ENCODE measurements at regions not wholly inside any gene's neighbourhood (a gene's known extent, or its start where the extent isn't known, plus 50 kb on each side); places are given as distances from the start of the nearest gene placed in this dataset.

DNA sequence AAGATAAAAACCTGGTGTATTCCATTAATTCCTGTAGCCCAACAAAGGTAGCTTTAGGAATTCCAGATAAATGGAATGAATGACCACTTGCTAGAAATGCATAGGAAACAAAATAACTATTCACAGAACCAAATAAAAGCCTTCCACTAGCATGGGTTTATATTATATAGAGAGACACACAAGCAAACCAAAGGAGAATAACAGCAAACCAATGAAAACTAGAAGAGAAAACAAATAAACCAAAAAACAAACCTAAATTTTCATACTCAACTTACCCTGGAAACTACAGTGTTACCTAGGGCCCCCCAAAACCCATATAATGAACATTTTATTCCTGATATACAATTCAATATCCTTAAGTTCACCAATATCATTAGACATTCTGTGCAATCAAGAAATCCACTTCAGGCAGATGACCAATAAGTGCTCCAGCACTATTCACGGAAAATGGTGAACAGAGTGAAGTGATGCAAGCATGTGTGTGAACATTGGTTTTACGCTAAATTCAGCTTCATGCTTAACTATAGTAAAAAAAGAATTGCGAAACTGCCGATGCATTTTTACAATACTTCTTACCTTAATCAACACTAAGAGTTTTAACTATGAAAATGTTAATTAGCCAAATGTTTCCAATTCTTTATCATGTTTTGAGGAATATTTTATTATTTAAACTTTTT is 1108.4 kb upstream of the TMEM132C start (continued):
- TF ChIP-seq REST (IDR thresholded peaks at IDR 0.05; ENCODE audit: unreplicated experiment) (no peak), CREB1 (CRISPR knock-in tag; IDR thresholded peaks at IDR 0.05; ENCODE audit: low read depth) (no peak), STAT1 (IDR thresholded peaks at IDR 0.05; ENCODE audit: unreplicated experiment) (no peak), CTCF (conservative IDR thresholded peaks at IDR 0.05; ENCODE audit: low read depth in 2 of 2) (no peak), JUNB (IDR thresholded peaks at IDR 0.05; ENCODE audit: unreplicated experiment) (no peak), NANOG (IDR thresholded peaks at IDR 0.05; ENCODE audit: borderline replicate concordance) (no peak)
- TF ChIP-seq, protein P1, sequence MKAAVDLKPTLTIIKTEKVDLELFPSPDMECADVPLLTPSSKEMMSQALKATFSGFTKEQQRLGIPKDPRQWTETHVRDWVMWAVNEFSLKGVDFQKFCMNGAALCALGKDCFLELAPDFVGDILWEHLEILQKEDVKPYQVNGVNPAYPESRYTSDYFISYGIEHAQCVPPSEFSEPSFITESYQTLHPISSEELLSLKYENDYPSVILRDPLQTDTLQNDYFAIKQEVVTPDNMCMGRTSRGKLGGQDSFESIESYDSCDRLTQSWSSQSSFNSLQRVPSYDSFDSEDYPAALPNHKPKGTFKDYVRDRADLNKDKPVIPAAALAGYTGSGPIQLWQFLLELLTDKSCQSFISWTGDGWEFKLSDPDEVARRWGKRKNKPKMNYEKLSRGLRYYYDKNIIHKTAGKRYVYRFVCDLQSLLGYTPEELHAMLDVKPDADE (IDR thresholded peaks at IDR 0.05), result no peak

GRCh38 chr12:127161466-127161865 is 1105.5 kb upstream of the TMEM132C start:
- Histone ChIP-seq H3K9me2 (ENCODE audit: insufficient read depth) (no peaks in the 10 kb centered on the region), H3K4me1 (ENCODE audit: insufficient read depth) (no peaks in the 10 kb centered on the region), H3K36me3 (ENCODE audit: insufficient read depth) (no peaks in the 10 kb centered on the region), H4K20me1 (replicated peaks; ENCODE audit: insufficient read depth) (no peaks in the 10 kb centered on the region), H2AFZ (no peak overlapping the region), H3F3A (replicated peaks; ENCODE audit: low read depth) (no peaks in the 10 kb centered on the region), H3K27ac (ENCODE audit: low read depth) (no peak overlapping the region), H3K4me2 (no peak overlapping the region), H3K4me3 (no peak overlapping the region), H3K27me3 (ENCODE audit: insufficient read depth) (no peaks in the 10 kb centered on the region), H3K79me2 (replicated peaks; ENCODE audit: insufficient read depth) (no peaks in the 10 kb centered on the region)
- Mint-ChIP-seq H3K4me3 (no peak overlapping the region), H3K36me3 (ENCODE audit: low read depth) (peaks cover 31% of the 10 kb centered on the region), H3K27ac (no peak overlapping the region), H3K9me3 (peaks cover 3% of the 10 kb centered on the region), H3K27me3 (ENCODE audit: insufficient read depth, low read depth, poor library complexity) (peaks cover 2% of the 10 kb centered on the region), H3K4me1 (no peaks in the 10 kb centered on the region)
- DNase-seq (ENCODE audit: low spot score), result no peak
- no peak for ATAC-seq
- TF ChIP-seq JUNB (IDR thresholded peaks at IDR 0.05; ENCODE audit: unreplicated experiment) (no peak), EZH2 (IDR thresholded peaks at IDR 0.05; ENCODE audit: low read depth, unreplicated experiment) (no peak), NANOG (IDR thresholded peaks at IDR 0.05; ENCODE audit: borderline replicate concordance) (no peak), ZNF114 (CRISPR knock-in tag; IDR thresholded peaks at IDR 0.05) (no peak), CREB1 (CRISPR knock-in tag; IDR thresholded peaks at IDR 0.05; ENCODE audit: low read depth) (no peak), REST (IDR thresholded peaks at IDR 0.05; ENCODE audit: unreplicated experiment) (no peak), EZH2phosphoT487 (IDR thresholded peaks at IDR 0.05; ENCODE audit: unreplicated experiment) (no peak)
- TF ChIP-seq, protein P1 (IDR thresholded peaks at IDR 0.05), result no peak
